ENCODE measurements at regions not wholly inside any gene's neighbourhood (a gene's known extent, or its start where the extent isn't known, plus 50 kb on each side); places are given as distances from the start of the nearest gene placed in this dataset.

DNA sequence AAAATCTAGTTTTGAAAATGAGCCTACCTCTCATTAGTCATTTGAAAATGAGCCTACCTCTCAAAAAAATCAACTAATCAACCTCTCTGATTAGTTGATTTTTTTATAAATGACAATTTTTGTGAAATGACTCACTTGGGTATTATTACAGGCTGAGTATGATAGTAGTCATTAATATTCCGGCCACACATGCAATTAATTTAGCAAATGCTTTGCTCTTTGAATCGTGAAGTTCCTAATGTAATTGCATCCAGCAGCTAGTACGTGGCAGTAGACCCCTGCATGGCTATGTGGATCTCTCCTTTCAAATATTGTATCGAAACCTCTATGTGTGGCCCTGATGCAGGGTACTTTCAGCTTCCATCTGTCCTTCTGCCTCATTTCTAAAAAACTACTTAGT lies 245.9 kb upstream of the PHYHIPL start:
- Histone ChIP-seq H3K27ac (no peak overlapping the region), H3K4me3 (no peak overlapping the region), H3K27me3 (no peaks in the 10 kb centered on the region), H3K9me3 (no peaks in the 10 kb centered on the region), H3K4me1 (no peaks in the 10 kb centered on the region), H3K36me3 (no peaks in the 10 kb centered on the region)
- no peak for DNase-seq
- in situ Hi-C loops (cut with MboI; ENCODE audit: low pct_ligation_motif_present in 1 of 4, low pct_unique_long_range_greater_than_20kb in 1 of 4, low sequenced_read_pairs in 3 of 4) (no loop called here), intact Hi-C loops (cut with DNase I; ENCODE audit: low total_unique reads) (no loop called here)
- TF ChIP-seq POLR2AphosphoS5 (IDR thresholded peaks at IDR 0.05) (no peak), EP300 (IDR thresholded peaks at IDR 0.05; ENCODE audit: low read depth) (no peak)
- 81 to 91% methylated on average over 4 of the region's 4 CpGs for whole genome bisulfite sequencing, 2 donors (ENCODE audit: low coverage in 1 of 2)

DNA sequence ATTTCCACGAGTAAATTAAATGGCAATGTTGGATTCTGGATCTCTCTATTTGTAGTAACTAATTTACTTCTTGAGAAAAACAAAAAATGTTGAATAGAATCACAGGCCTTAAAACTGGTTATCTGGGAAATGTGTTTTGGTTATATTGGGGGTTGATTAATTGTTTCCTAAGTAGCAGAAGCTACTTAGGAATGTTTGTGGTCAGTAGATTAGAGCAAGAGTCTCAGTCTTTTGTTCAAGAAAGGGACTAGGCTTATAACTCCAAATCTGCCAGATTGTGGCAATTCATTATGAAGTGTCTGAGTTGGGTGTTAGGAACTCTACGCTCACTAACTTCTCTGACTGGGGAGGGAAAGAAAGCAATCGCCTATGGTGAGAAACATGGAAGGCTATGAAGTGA lies 244.3 kb upstream of the PHYHIPL start:
- H3K36me3 ChIP-seq = no peaks in the 10 kb centered on the region
- H3K9me3 ChIP-seq = no peaks in the 10 kb centered on the region
- intact Hi-C loops (cut with DNase I; ENCODE audit: low total_unique reads) (no loop called here), in situ Hi-C loops (cut with MboI; ENCODE audit: low pct_ligation_motif_present in 1 of 4, low pct_unique_long_range_greater_than_20kb in 1 of 4, low sequenced_read_pairs in 3 of 4) (no loop called here)
- TF ChIP-seq EP300 (IDR thresholded peaks at IDR 0.05; ENCODE audit: low read depth) = no peak
- TF ChIP-seq, protein P1, sequence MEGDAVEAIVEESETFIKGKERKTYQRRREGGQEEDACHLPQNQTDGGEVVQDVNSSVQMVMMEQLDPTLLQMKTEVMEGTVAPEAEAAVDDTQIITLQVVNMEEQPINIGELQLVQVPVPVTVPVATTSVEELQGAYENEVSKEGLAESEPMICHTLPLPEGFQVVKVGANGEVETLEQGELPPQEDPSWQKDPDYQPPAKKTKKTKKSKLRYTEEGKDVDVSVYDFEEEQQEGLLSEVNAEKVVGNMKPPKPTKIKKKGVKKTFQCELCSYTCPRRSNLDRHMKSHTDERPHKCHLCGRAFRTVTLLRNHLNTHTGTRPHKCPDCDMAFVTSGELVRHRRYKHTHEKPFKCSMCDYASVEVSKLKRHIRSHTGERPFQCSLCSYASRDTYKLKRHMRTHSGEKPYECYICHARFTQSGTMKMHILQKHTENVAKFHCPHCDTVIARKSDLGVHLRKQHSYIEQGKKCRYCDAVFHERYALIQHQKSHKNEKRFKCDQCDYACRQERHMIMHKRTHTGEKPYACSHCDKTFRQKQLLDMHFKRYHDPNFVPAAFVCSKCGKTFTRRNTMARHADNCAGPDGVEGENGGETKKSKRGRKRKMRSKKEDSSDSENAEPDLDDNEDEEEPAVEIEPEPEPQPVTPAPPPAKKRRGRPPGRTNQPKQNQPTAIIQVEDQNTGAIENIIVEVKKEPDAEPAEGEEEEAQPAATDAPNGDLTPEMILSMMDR (IDR thresholded peaks at IDR 0.05) = no peak
- no peak for TF ChIP-seq POLR2A (IDR thresholded peaks at IDR 0.05)
- no peak for TF ChIP-seq POLR2AphosphoS5 (IDR thresholded peaks at IDR 0.05)
- H3K4me3 ChIP-seq = no peak overlapping the region
- WGBS, 2 donors (ENCODE audit: low coverage in 1 of 2) = 71 to 82% methylated on average over 2 to 3 of the region's 3 CpGs
- H3K27me3 ChIP-seq = no peaks in the 10 kb centered on the region
- DNase-seq = no peak
- no peaks in the 10 kb centered on the region for H3K4me1 ChIP-seq
- H3K27ac ChIP-seq = no peak overlapping the region

DNA sequence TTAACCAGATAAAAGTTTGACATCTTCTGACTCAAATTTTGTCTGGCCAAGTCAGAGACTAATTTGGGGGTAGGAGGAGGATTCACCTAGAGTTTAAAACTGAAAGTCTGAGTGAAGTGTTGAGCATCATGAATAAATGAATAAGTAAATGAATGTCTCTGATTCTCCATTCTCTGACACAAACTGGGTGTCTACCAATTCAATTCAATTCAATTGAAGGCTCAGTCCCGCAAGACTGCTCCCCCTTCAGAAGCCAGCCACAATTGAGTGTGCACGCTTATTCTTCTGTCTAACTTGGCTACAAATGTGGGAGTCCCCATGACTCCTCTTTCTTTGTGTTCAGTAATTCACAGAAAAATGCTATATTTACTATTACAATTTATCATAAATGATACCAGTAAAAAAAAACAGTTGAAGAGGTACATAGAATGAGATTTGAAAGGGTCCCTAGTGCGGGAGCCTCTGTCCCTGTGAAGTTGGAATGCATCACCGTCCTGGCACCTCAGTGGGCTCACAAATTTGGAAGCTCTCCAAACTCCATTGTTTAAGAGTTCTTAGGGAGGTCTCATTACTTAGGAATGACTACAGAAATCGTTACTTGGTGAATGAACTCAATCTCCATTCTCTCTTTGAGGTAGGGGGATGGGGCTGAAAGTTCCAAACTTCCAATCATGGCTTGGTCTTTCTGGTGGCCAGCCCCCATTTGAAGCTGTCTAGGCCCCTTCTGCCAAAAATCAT lies 243.7 kb upstream of the PHYHIPL start:
- in situ Hi-C loops (cut with MboI; ENCODE audit: low pct_ligation_motif_present in 1 of 4, low pct_unique_long_range_greater_than_20kb in 1 of 4, low sequenced_read_pairs in 3 of 4) (no loop called here), intact Hi-C loops (cut with DNase I; ENCODE audit: low total_unique reads) (no loop called here)
- no peaks in the 10 kb centered on the region for H3K36me3 ChIP-seq
- no peak overlapping the region for H3K27ac ChIP-seq
- DNase-seq = no peak
- 84 to 85% methylated on average over 5 of the region's 5 CpGs for WGBS, 2 donors (ENCODE audit: low coverage in 1 of 2)
- no peaks in the 10 kb centered on the region for H3K9me3 ChIP-seq
- H3K27me3 ChIP-seq = no peaks in the 10 kb centered on the region
- H3K4me3 ChIP-seq = no peak overlapping the region
- H3K4me1 ChIP-seq = no peaks in the 10 kb centered on the region
- no peak for TF ChIP-seq POLR2AphosphoS5 (IDR thresholded peaks at IDR 0.05)
- TF ChIP-seq, protein P1 (IDR thresholded peaks at IDR 0.05) = no peak
- TF ChIP-seq EP300 (IDR thresholded peaks at IDR 0.05; ENCODE audit: low read depth) = no peak
- TF ChIP-seq POLR2A (IDR thresholded peaks at IDR 0.05) = no peak

DNA sequence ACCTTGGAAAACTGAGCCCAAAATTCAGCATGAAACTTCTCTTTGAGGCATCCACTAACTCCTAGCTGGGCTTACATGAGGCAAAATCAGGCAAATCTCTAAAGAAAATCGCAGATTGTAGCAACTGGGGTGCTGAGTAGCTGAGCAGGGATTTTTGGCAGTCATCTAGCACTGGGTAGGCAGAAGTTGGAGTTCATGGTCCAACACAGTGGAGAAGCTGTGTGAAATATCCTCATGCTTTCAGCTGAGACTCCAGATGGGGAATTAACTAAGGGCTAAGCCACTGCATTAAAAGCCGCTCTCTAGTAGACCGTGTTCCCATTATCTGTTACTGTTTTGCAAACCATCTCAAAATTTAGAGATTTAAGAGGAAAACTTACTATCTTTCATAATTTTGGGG lies 240.1 kb upstream of the PHYHIPL start:
- DNase-seq = no peak
- no peak for TF ChIP-seq POLR2A (IDR thresholded peaks at IDR 0.05)
- TF ChIP-seq POLR2AphosphoS5 (IDR thresholded peaks at IDR 0.05) = no peak
- intact Hi-C loops (cut with DNase I; ENCODE audit: low total_unique reads) = no loop called here
- no peaks in the 10 kb centered on the region for H3K36me3 ChIP-seq
- H3K27me3 ChIP-seq = no peaks in the 10 kb centered on the region
- H3K4me3 ChIP-seq = no peak overlapping the region
- 93% methylated on average over 3 of the region's 3 CpGs; no CpG with 5 or more reads in 1 of the 2 donors for WGBS, 2 donors (ENCODE audit: low coverage in 1 of 2)
- no peaks in the 10 kb centered on the region for H3K9me3 ChIP-seq
- in situ Hi-C loops (cut with MboI; ENCODE audit: low pct_ligation_motif_present in 1 of 4, low pct_unique_long_range_greater_than_20kb in 1 of 4, low sequenced_read_pairs in 3 of 4) = no loop called here
- no peak overlapping the region for H3K27ac ChIP-seq
- no peaks in the 10 kb centered on the region for H3K4me1 ChIP-seq

DNA sequence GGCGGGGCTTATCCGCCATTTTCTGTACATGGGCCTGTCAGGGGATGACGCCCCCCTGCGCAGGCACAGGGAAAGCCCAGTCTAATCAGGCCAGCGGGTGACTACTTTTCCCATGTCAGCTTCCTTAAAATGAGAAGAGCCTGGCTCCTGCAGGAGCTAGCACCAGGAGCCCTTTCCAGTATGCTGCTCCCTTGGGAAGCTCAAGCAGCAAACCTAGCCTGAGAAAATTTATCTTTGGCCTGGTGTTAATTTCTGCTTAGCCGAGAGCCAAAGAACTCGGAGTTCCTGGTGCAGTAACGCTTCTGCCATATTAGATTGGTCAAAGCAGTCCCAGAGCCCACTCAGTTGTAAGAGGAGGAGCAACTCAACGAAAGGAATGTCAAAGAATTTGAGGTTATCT lies 239.0 kb upstream of the PHYHIPL start:
- WGBS, 2 donors (ENCODE audit: low coverage in 1 of 2) = 87 to 90% methylated on average over 2 to 9 of the region's 9 CpGs
- Histone ChIP-seq H3K36me3 (no peaks in the 10 kb centered on the region), H3K4me3 (no peak overlapping the region), H3K27ac (no peak overlapping the region), H3K27me3 (no peaks in the 10 kb centered on the region), H3K4me1 (no peaks in the 10 kb centered on the region), H3K9me3 (no peaks in the 10 kb centered on the region)
- no peak for DNase-seq
- intact Hi-C loops (cut with DNase I; ENCODE audit: low total_unique reads) (no loop called here), in situ Hi-C loops (cut with MboI; ENCODE audit: low pct_ligation_motif_present in 1 of 4, low pct_unique_long_range_greater_than_20kb in 1 of 4, low sequenced_read_pairs in 3 of 4) (no loop called here)
- TF ChIP-seq EP300 (IDR thresholded peaks at IDR 0.05; ENCODE audit: low read depth) (no peak), POLR2AphosphoS5 (IDR thresholded peaks at IDR 0.05) (no peak), POLR2A (IDR thresholded peaks at IDR 0.05) (no peak)
- TF ChIP-seq, protein P1 (IDR thresholded peaks at IDR 0.05) = no peak
